ENCODE measurements at regions not wholly inside any gene's neighbourhood (a gene's known extent, or its start where the extent isn't known, plus 50 kb on each side); places are given as distances from the start of the nearest gene placed in this dataset.

GRCh38 chr15:93362821-93363220 is 273.8 kb upstream of the RGMA start:
- WGBS, 2 donors, result 15 to 19% methylated on average over 8 of the region's 8 CpGs
- H3K4me3 ChIP-seq, result no peak overlapping the region
- intact Hi-C loops (cut with DNase I), result no loop called here
- TF ChIP-seq, protein P1, sequence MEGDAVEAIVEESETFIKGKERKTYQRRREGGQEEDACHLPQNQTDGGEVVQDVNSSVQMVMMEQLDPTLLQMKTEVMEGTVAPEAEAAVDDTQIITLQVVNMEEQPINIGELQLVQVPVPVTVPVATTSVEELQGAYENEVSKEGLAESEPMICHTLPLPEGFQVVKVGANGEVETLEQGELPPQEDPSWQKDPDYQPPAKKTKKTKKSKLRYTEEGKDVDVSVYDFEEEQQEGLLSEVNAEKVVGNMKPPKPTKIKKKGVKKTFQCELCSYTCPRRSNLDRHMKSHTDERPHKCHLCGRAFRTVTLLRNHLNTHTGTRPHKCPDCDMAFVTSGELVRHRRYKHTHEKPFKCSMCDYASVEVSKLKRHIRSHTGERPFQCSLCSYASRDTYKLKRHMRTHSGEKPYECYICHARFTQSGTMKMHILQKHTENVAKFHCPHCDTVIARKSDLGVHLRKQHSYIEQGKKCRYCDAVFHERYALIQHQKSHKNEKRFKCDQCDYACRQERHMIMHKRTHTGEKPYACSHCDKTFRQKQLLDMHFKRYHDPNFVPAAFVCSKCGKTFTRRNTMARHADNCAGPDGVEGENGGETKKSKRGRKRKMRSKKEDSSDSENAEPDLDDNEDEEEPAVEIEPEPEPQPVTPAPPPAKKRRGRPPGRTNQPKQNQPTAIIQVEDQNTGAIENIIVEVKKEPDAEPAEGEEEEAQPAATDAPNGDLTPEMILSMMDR (IDR thresholded peaks at IDR 0.05), result no peak
- H3K27me3 ChIP-seq, result peaks cover 0 to 48% (median 27%) of the 10 kb centered on the region in 7 donors
- DNase-seq (no peak), ATAC-seq (no peak)
- H3K4me1 ChIP-seq, result no peaks in the 10 kb centered on the region
- no peak overlapping the region for H3K27ac ChIP-seq
- no peaks in the 10 kb centered on the region for H3K9me3 ChIP-seq
- no peaks in the 10 kb centered on the region for H3K36me3 ChIP-seq

DNA sequence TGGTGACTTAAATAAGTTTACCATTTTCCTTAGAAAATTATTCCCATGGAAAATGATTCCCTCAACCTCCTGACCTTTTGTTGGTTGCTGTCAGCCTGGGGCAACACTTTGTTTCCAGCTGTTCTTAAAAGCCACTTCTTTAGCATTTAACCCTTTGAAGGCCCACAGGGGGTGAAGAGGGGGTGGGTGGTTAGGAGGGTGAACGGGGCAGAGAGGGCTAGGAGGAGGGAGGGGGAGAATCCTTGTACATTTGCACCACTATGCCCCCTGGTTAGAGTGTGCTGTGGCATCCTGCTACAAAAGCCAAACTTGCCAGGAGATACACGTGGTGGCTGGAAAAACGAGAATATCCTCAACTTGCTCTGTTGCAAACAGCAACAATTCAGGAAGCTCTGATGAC is 273.2 kb upstream of the RGMA start:
- TF ChIP-seq, protein P1 (IDR thresholded peaks at IDR 0.05), result no peak
- 13 to 18% methylated on average over 3 of the region's 3 CpGs for WGBS, 2 donors
- Histone ChIP-seq H3K4me3 (no peak overlapping the region), H3K27ac (no peak overlapping the region), H3K9me3 (no peaks in the 10 kb centered on the region), H3K4me1 (no peaks in the 10 kb centered on the region), H3K27me3 (peaks cover 0 to 46% (median 27%) of the 10 kb centered on the region in 7 donors), H3K36me3 (no peaks in the 10 kb centered on the region)
- ATAC-seq, result no peak
- intact Hi-C loops (cut with DNase I), result no loop called here
- no peak for DNase-seq

DNA sequence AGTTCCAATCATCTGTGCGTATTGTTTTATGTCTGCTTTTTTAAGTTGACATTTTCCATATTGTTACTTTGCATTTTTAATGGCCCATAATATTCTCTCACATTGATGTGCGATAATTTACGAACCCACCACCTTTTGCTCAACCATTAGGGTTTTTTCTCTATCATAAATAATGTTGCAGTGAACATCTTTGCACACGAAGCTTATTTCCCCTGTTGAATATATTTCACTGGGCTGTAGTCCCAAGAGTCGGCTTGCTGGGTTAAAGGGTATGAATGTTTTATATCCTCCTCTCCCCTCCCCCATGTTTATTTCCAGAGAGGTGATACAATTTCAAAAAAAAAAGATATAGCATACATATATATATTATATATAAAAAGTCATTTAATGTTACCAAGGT is 272.7 kb upstream of the RGMA start:
- intact Hi-C loops (cut with DNase I), result no loop called here
- peaks cover 0 to 41% (median 25%) of the 10 kb centered on the region in 7 donors for H3K27me3 ChIP-seq
- TF ChIP-seq, protein P1 (IDR thresholded peaks at IDR 0.05), result no peak
- no peak overlapping the region for H3K27ac ChIP-seq
- H3K36me3 ChIP-seq, result no peaks in the 10 kb centered on the region
- H3K4me3 ChIP-seq, result no peak overlapping the region
- no peak for ATAC-seq
- 59 to 62% methylated on average over 5 of the region's 5 CpGs for WGBS, 2 donors
- no peak for DNase-seq
- no peaks in the 10 kb centered on the region for H3K4me1 ChIP-seq
- no peaks in the 10 kb centered on the region for H3K9me3 ChIP-seq

DNA sequence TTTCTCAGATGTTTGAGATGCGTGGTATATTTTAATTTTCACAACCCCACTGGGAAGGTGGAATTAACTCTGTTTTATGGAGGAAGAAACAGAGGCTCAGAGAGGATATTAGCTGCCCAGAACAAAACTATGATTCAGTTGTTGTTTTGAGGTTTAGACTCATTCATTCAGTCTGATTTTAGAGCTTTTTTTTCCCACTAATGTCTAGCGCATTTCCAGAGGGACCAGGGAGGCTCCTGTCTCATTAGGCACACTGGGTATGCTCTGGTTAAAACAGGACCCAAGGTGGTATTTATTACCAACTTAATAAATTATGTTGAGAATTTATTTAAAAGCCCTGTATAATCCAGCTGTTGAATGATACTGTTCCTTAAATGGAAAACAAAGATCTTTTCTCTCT is 272.0 kb upstream of the RGMA start:
- DNase-seq (no peak), ATAC-seq (no peak)
- Histone ChIP-seq H3K4me1 (no peaks in the 10 kb centered on the region), H3K27ac (no peak overlapping the region), H3K4me3 (no peak overlapping the region), H3K36me3 (no peaks in the 10 kb centered on the region), H3K9me3 (no peaks in the 10 kb centered on the region), H3K27me3 (peaks cover 0 to 36% (median 21%) of the 10 kb centered on the region in 7 donors)
- WGBS, 2 donors, result 82 to 85% methylated on average over 2 of the region's 2 CpGs
- TF ChIP-seq, protein P1 (IDR thresholded peaks at IDR 0.05), result no peak
- intact Hi-C loops (cut with DNase I), result no loop called here

Data from heart right ventricle (tissue), 16 donors.